ENCODE measurements at regions not wholly inside any gene's neighbourhood (a gene's known extent, or its start where the extent isn't known, plus 50 kb on each side); places are given as distances from the start of the nearest gene placed in this dataset.

GRCh38 chr12:91364471-91365184, 182.0 kb upstream of the DCN start:
- no peak for ATAC-seq
- DNase-seq (ENCODE audit: low spot score), result no peak
- intact Hi-C loops (cut with DNase I), result no loop called here

- ATAC-seq (peak; percentile 56), DNase-seq (ENCODE audit: low spot score) (no peak)
- intact Hi-C loops (cut with DNase I), result no loop called here
Observed at GRCh38 chr12:91361864-91362263, 179.2 kb upstream of the DCN start.

GRCh38 chr12:91357381-91357780, 174.8 kb upstream of the DCN start:
- DNase-seq (ENCODE audit: low spot score) (no peak), ATAC-seq (no peak)
- intact Hi-C loops (cut with DNase I), result loop anchor here (10.0 kb wide), 1 partner anchor 383 kb away; no protein-coding TSS in a partner anchor

DNA sequence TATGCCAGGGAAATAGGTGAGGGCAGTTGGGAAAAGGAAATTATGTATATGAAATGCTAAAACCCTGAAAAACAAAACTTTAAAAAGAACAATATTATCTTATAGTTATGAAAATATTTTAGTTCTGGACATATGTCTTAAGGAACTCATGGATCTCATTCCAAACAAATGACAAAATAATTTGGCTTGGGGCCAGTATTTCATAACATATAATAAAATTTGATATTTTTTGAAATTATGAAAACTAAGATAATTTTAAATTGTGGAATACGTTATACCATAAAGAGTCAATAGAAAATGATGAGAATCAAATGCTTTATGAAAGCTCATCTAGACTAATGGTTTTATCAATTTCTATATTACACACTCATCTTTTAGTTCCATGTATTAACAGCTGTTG, 173.8 kb upstream of the DCN start:
- intact Hi-C loops (cut with DNase I), result loop anchor here (10.0 kb wide), 1 partner anchor 382 kb away; no protein-coding TSS in a partner anchor
- DNase-seq (ENCODE audit: low spot score) (no peak), ATAC-seq (no peak)

- ATAC-seq (peak; percentile 96), DNase-seq (ENCODE audit: low spot score) (peak; percentile 83)
- intact Hi-C loops (cut with DNase I), result loop anchor here (10.0 kb wide), 1 partner anchor 381 kb away; no protein-coding TSS in a partner anchor
Observed at GRCh38 chr12:91355150-91356006, 172.8 kb upstream of the DCN start.

DNA sequence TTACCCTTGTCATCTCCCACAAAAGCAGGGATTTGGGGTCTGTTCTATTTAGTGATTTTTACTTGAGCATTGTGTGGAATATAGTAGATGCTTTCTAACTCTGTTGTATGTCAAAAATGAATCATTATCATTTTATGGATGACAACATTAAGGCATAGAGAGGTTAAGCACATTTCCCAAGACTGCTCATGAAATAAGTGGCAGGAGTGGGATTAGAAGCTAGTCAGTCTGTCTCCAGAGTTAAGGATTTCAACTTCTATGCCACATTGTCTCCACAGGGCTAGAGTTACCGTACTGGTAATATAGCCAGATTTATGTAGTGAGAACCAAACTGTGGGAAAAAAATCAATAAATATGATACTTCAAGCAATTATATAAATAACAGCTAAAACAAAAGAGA, 170.6 kb upstream of the DCN start:
- no peak for ATAC-seq
- intact Hi-C loops (cut with DNase I), result loop anchor here (10.0 kb wide), 1 partner anchor 378 kb away; no protein-coding TSS in a partner anchor
- no peak for DNase-seq (ENCODE audit: low spot score)

DNA sequence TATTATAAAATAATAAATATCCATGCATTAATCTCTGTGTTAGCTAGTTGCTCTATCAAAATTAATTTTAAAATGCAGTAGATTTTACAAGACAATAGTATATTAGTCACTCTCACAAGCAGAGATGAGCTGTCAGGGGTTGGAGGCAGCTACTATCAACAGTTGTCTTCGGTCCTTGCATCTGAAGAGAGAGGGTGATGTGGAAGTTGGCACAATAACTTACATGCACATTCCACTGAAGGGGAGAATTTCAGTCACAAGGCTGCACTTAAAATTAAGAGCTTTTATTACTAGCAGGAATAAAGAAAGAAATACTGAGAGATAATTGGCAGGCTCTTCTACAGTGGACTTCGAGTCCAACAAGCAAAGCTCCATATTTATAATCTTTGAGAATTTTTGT, 166.9 kb upstream of the DCN start:
- ATAC-seq (no peak), DNase-seq (ENCODE audit: low spot score) (no peak)
- intact Hi-C loops (cut with DNase I), result no loop called here

DNA sequence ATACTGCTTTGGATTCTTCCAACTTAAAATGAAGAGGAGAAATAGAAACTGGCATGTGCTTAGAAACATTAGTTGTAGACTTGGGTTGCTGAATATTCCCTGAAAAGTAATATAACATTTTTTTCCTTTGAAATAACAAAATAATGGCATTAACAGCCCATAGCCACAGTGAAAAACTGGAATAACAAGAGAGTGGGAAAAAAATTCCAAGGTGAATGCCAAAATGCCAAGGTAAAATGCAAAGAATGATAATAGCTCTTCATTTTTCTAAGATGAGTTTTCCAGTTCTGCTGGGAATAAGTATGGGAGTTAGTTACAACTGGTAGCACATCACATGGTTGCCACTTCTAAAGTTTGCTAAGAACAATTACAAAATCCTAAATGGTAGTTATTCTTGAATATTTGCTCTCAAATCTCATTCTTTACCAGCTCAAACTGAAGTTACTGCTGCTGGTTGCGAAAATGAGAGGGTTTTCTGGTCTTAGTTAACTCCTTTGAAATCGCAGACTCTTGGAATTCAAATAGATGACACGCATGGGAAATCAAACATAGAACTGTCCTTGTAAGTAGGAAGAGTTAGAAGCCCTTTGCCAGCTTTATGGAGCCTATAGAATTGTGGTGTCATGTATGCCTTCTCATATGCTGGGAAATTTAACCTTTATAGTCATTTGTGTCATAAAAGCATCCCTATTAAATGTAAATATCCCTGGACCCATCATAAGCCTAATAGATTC, 165.0 kb upstream of the DCN start:
- no peak for DNase-seq (ENCODE audit: low spot score)
- intact Hi-C loops (cut with DNase I), result no loop called here
- ATAC-seq, result no peak

DNA sequence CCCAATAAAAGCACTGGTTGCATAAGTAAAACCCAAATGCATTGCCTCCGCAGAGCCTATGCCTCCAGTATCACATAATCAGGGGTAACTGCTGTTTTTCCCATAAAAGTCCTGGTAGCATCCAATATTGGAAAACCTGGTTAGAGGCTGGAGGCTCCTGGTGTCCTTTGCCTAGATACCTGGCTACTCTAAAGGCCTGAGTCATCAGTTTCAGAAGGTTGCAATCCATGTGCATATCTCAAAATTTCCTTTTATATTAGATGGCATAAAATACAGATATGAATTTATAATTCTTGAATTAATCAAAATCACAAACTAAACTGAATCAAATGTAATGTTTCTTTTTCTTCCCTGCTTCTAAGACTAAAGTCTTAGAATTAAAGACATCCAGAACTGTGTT, 164.2 kb upstream of the DCN start:
- DNase-seq (ENCODE audit: low spot score), result no peak
- intact Hi-C loops (cut with DNase I), result no loop called here
- no peak for ATAC-seq

DNA sequence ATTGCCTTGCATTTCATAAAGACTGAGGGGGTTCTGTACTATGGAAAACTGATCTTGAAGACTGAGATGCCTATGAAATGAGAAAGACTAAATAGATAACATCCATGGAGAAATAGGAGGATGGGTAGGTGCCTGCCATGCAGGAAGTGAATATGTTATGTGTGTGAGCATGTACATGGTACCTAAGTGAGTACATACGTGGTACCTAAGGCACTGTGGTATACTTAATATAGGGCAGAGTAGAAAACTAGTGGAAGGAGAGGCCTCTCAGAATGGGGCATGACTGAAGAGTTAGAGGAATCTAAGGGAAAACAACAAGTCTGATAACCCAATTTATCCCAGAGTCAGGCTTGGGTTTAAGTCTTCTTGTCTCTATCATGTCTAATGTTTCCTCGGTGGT, 161.8 kb upstream of the DCN start:
- ATAC-seq, result no peak
- intact Hi-C loops (cut with DNase I), result no loop called here
- no peak for DNase-seq (ENCODE audit: low spot score)

- no peak for DNase-seq (ENCODE audit: low spot score)
- no peak for ATAC-seq
- intact Hi-C loops (cut with DNase I), result no loop called here
Observed at GRCh38 chr12:91343010-91343409, 160.4 kb upstream of the DCN start.

DNA sequence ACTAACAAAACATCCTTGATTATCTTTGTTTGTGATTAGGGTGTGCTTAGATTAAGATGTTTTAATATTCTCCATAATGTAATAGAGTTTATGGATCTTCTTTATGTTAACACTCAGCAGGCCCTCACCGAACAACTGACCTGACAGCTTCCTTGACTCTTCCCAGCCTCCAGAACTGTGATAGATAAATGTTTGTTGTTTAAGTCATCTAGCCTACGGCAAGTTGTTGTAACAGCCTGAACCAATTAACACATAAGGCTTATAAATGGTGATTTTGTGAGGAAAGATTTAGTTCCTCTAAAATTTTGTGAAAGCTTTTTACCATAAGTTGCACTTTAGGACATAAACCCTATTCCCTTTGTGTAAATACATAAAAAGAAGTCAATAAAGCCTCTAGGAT, 156.5 kb upstream of the DCN start:
- DNase-seq (ENCODE audit: low spot score), result no peak
- intact Hi-C loops (cut with DNase I), result no loop called here
- no peak for ATAC-seq

GRCh38 chr12:91335699-91336098, 153.1 kb upstream of the DCN start:
- intact Hi-C loops (cut with DNase I), result no loop called here
- no peak for DNase-seq (ENCODE audit: low spot score)
- peak; percentile 36 for ATAC-seq

GRCh38 chr12:91333966-91334365, 151.3 kb upstream of the DCN start:
- ATAC-seq, result no peak
- intact Hi-C loops (cut with DNase I), result no loop called here

DNA sequence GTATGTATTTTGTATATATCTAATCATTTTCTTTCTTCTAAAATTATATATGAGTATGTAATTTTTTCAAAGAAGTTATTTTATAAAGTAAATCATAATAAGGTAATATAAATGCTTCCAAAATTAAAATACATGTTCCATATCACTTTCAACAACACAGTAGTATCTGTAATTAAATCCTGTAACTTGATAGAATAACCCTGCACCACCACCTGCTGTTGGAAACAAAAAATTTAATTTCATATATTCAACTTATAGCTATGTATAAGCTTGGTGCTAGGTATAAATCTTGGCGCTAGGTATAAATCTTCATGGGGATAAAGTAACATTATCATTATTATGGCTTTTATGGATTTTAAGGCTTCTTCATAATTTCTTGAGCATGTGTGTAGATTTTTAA, 149.7 kb upstream of the DCN start:
- intact Hi-C loops (cut with DNase I), result no loop called here
- ATAC-seq (no peak), DNase-seq (ENCODE audit: low spot score) (no peak)

More at GRCh38 chr12:91333966-91334365, 151.3 kb upstream of the DCN start:
- no peak for DNase-seq (ENCODE audit: low spot score)

DNA sequence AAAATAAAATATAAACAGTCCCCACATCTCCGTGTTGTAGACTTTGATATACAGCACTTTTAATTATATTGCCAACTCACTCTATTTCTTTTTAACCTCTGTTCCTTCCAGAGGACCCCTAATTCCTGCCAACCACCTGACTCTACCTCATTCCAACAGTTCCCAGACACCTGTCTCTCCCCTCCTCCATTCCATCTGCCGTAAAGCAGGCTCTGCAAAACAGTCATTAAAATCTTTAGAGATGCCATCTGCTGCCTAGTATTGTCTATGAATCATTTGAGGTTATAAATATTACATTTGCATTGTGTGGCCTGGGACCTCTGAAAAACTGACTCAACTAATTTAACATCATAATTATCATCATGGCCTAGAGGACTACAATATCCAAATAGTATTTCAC, 148.8 kb upstream of the DCN start:
- DNase-seq (ENCODE audit: low spot score) (no peak), ATAC-seq (no peak)
- intact Hi-C loops (cut with DNase I), result no loop called here

DNA sequence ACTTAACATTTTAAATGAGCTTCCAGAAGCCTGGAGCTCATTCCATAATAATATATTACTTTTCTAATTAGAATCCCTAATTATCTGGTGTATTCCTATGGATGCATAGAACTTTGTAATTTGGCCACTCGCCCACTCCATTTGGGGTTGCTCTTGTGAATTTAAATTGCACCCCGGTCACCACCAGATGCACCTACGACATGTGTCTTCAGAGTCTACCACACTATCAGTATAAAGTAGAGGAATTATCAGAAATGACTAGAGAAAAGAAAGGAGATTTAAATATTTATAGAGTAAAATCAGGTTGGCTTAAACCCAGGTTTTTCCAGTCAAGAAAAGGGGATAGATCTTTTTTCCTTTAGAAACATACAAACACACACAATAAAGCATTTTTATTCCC, 145.8 kb upstream of the DCN start:
- intact Hi-C loops (cut with DNase I), result loop anchor here (10.0 kb wide), 1 partner anchor 144 kb away; the partner anchor contains the start of gene DCN
- ATAC-seq (no peak), DNase-seq (ENCODE audit: low spot score) (no peak)

GRCh38 chr12:91327889-91328288, 145.3 kb upstream of the DCN start:
- intact Hi-C loops (cut with DNase I), result loop anchor here (10.0 kb wide), 1 partner anchor 143 kb away; the partner anchor contains the start of gene DCN
- ATAC-seq, result no peak
- no peak for DNase-seq (ENCODE audit: low spot score)

DNA sequence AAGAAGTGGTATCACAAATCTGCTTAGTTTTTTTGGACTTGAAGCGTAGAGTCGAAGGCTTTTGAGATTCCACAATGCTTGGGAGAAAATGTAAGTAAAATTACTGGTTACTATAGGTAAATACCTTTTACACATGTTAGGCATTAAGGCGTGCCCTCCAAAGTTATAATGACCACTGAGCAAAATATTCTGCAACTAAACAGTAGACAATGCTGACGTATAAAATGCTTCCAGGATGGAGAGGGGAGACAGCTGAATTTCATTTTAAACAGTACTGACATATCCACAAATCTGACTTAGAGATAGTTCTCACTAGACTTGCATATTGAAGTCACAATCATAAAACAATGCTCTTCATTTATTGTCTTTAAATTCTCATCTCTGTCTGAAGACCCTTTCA, 144.5 kb upstream of the DCN start:
- DNase-seq (ENCODE audit: low spot score) (no peak), ATAC-seq (peak; percentile 34)
- intact Hi-C loops (cut with DNase I), result loop anchor here (10.0 kb wide), 1 partner anchor 142 kb away; the partner anchor contains the start of gene DCN

All from sciatic nerve (tissue), 2 donors.